ENCODE measurements at regions not wholly inside any gene's neighbourhood (a gene's known extent, or its start where the extent isn't known, plus 50 kb on each side); places are given as distances from the start of the nearest gene placed in this dataset.

DNA sequence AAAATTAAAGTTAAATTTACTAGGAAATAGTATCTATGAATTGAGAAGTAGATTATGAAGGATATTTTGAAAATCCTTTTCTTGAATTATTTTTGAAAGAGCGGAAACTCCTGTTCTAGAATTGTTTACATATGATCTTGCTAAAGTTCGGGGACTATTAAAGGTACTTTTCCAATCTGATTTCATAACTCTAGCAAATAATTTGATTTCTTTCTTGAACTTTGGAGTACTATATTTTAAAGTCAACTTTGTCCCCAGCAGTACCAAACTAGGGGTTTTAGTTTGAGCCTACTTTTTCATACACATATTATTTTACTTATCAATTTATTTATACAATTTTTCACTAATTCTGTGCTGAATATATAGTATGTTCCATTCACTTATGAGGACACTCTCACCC, 364.7 kb downstream of the FSIP2 start:
- Histone ChIP-seq H3K27me3 (ENCODE audit: control insufficient read depth, insufficient read depth, low read length) (no peaks in the 10 kb centered on the region), H3K27ac (ENCODE audit: low read depth, low read length) (no peak overlapping the region), H3K4me3 (ENCODE audit: low read length) (no peak overlapping the region), H3K9ac (ENCODE audit: low read length) (no peak overlapping the region), H3K36me3 (ENCODE audit: control insufficient read depth, insufficient read depth, low read length) (no peaks in the 10 kb centered on the region), H3K4me1 (ENCODE audit: control insufficient read depth, insufficient read depth, low read length) (no peaks in the 10 kb centered on the region)

DNA sequence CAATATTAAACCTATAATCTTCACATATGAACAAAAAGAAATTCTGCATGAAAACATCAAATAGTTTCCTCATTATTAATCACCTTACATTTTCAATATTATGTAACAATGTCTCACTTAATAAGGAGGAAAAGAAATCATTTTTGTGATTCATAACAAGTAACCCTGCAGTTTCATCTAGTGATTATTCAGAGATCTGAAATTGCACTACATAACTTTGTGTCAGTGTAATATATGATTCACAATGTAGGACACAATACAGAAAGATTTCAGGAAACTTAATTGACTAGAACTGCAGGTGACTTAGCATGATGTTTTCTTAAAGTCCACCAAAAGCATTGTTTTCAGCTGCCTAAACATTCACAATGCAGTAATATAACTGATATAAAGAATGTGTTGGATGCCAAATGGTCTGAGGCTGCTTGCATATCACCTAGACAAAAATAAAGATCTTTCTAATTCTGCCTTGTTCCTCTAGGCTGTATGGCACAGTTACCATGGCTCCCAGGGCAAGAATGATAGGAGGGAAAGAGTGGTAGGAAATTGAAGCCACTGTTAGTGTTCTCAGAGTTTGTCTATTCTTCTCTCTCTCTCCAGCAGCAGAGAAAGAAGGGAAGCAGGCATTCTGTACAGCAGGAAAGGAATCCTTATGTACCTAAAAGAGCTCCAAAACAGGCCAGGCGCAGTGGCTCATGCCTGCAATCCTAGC, 366.6 kb downstream of the FSIP2 start:
- H3K4me3 ChIP-seq (ENCODE audit: low read length), result no peak overlapping the region
- H3K4me1 ChIP-seq (ENCODE audit: control insufficient read depth, insufficient read depth, low read length), result no peaks in the 10 kb centered on the region
- H3K27me3 ChIP-seq (ENCODE audit: control insufficient read depth, insufficient read depth, low read length), result no peaks in the 10 kb centered on the region
- no peaks in the 10 kb centered on the region for H3K36me3 ChIP-seq (ENCODE audit: control insufficient read depth, insufficient read depth, low read length)
- no peak overlapping the region for H3K27ac ChIP-seq (ENCODE audit: low read depth, low read length)
- H3K9ac ChIP-seq (ENCODE audit: low read length), result no peak overlapping the region

DNA sequence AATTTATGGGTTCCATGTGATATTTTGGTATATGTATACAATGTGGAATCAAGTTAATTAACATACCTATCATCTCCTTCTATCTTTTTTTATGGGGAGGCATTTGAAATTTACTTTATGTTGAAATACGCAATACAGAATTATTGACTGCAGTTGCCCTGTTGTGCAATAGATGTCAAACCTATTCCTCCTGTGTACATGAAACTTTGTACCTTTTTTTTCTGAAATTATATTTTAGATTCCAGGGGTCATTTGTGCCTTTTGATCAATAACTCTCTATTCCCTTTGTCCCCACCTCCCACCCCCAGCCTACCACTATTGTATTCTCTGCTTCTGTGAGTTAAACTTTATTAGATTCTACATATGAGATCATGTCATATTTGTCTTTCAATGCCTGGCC, 369.9 kb downstream of the FSIP2 start:
- no peak overlapping the region for H3K9ac ChIP-seq (ENCODE audit: low read length)

DNA sequence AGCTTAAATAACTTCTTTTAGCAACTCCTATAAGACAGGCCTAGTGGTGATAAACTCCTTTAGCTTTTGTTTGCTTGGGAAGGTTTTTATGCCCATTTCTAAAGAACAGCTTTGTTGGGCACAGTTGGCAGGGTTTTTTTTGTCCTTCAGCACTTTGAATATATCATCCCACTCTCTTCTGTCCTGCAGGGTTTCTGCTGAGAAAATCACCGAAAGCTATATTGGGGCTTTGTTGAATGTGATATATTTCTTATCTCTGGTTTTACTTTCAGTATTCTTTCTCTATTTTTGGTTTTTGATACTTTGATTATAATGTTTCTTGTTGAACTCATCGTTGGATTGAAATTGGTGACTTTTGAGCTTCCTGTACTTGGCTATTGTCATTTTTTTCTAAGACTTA, 372.8 kb upstream of the ZC3H15 start:
- H3K9ac ChIP-seq (ENCODE audit: low read length), result no peak overlapping the region
- no peaks in the 10 kb centered on the region for H3K27me3 ChIP-seq (ENCODE audit: control insufficient read depth, insufficient read depth, low read length)
- H3K4me3 ChIP-seq (ENCODE audit: low read length), result no peak overlapping the region
- H3K27ac ChIP-seq (ENCODE audit: low read depth, low read length), result no peak overlapping the region
- no peaks in the 10 kb centered on the region for H3K36me3 ChIP-seq (ENCODE audit: control insufficient read depth, insufficient read depth, low read length)
- H3K4me1 ChIP-seq (ENCODE audit: control insufficient read depth, insufficient read depth, low read length), result no peaks in the 10 kb centered on the region

More for the DNA sequence above, 369.9 kb downstream of the FSIP2 start:
- Histone ChIP-seq H3K27me3 (ENCODE audit: control insufficient read depth, insufficient read depth, low read length) (no peaks in the 10 kb centered on the region), H3K4me1 (ENCODE audit: control insufficient read depth, insufficient read depth, low read length) (no peaks in the 10 kb centered on the region), H3K4me3 (ENCODE audit: low read length) (no peak overlapping the region), H3K36me3 (ENCODE audit: control insufficient read depth, insufficient read depth, low read length) (no peaks in the 10 kb centered on the region), H3K27ac (ENCODE audit: low read depth, low read length) (no peak overlapping the region)

DNA sequence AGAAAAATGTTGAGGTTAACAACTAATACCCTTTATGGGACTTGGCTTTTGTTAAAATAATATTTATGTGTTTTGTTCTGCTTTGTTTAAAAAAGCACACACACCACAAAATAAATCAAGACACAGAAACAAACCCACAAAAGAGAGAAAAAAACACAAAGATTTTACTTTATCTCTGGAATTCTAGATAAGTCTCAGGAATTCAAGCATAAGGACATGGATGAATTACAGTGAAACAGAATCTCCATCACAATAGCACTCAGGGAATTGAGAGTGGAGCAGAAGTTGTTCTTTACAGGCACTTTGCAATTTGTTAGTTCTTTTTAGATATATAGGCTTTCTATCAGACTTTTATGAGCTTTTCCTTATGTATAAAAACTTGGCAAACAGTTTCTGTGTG, 360.9 kb upstream of the ZC3H15 start:
- Histone ChIP-seq H3K27ac (ENCODE audit: low read depth, low read length) (no peak overlapping the region), H3K9ac (ENCODE audit: low read length) (no peak overlapping the region), H3K36me3 (ENCODE audit: control insufficient read depth, insufficient read depth, low read length) (no peaks in the 10 kb centered on the region), H3K4me3 (ENCODE audit: low read length) (no peak overlapping the region), H3K4me1 (ENCODE audit: control insufficient read depth, insufficient read depth, low read length) (no peaks in the 10 kb centered on the region), H3K27me3 (ENCODE audit: control insufficient read depth, insufficient read depth, low read length) (no peaks in the 10 kb centered on the region)

DNA sequence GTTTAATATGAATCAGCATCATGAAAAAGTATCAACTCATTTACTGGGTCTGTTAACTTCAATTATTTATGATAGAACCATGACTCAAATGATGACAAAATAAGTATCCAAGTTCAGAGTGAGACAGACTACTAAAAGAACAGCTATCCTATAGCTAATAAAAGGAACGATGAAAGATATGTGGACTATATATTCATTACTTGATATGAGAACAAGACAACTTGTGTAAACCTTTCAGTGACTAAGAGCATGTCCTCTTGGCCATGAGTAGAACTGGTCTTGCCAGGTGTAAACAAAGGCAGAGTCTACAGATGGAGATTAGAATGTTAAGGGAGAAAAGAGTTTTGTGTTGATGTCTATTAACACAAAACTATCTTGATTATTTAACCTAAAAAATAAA, 360.4 kb upstream of the ZC3H15 start:
- Histone ChIP-seq H3K4me3 (ENCODE audit: low read length) (no peak overlapping the region), H3K27me3 (ENCODE audit: control insufficient read depth, insufficient read depth, low read length) (no peaks in the 10 kb centered on the region), H3K4me1 (ENCODE audit: control insufficient read depth, insufficient read depth, low read length) (no peaks in the 10 kb centered on the region), H3K36me3 (ENCODE audit: control insufficient read depth, insufficient read depth, low read length) (no peaks in the 10 kb centered on the region), H3K27ac (ENCODE audit: low read depth, low read length) (no peak overlapping the region), H3K9ac (ENCODE audit: low read length) (no peak overlapping the region)

DNA sequence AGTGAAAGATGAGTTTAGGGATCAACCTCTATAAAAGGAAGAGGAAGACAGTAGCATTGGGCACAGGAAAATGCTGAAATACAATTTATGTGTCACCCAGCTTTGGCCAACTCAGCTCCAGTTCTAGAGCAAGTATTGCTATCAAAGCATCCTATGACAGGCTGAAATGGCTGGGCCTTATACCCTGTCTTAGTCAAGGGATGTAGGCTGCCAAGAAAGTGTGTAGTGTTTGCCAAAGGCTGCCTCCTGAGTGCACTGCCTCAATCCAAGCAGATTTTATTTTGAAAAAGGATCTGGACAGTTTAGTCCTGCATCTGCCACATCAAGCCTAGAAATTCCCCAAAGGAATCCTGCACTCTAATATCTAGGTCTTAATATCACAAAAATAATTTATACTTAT, 359.9 kb upstream of the ZC3H15 start:
- no peaks in the 10 kb centered on the region for H3K36me3 ChIP-seq (ENCODE audit: control insufficient read depth, insufficient read depth, low read length)
- H3K27ac ChIP-seq (ENCODE audit: low read depth, low read length), result no peak overlapping the region
- H3K9ac ChIP-seq (ENCODE audit: low read length), result no peak overlapping the region
- H3K4me1 ChIP-seq (ENCODE audit: control insufficient read depth, insufficient read depth, low read length), result no peaks in the 10 kb centered on the region
- no peaks in the 10 kb centered on the region for H3K27me3 ChIP-seq (ENCODE audit: control insufficient read depth, insufficient read depth, low read length)
- H3K4me3 ChIP-seq (ENCODE audit: low read length), result no peak overlapping the region

DNA sequence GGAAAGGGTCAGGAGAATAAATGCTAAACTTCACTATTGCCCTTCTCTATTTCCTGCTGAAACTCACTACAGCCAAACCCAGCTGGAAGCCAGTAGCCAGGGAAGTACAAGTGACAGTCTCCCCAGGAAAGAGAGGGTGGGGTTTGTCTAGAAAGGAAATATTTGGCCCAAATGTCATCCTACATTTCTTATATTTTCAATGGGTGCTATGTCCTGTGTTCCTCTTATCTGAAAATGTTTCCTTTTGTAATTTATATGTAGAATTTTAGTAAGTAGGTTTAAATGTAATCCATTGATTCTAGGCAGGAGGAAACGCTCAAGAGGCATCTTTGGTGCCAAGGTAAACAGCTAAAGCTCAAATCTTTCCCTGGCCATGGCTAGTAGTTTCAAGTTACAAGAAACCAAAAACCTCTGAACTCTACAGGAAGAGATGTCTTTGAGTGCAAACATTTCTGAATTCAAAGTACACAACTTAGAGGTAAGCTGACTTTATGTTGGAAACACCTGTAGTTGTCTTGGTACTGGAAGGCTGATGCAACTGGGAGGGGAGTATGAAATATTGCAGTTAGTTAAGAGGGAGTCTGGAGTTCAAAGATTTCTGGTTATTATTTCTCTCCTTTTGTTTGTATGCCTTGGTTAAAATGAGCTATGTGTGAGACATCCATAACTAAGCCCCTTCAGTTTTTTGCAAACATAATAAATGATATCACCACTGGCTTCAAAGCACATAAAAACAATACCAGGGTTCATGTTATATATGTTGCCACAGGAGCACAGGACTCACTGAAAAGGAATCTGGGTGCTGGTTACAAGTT, 356.1 kb upstream of the ZC3H15 start:
- no peaks in the 10 kb centered on the region for H3K4me1 ChIP-seq (ENCODE audit: control insufficient read depth, insufficient read depth, low read length)
- no peak overlapping the region for H3K27ac ChIP-seq (ENCODE audit: low read depth, low read length)
- H3K9ac ChIP-seq (ENCODE audit: low read length), result no peak overlapping the region
- H3K4me3 ChIP-seq (ENCODE audit: low read length), result no peak overlapping the region
- H3K36me3 ChIP-seq (ENCODE audit: control insufficient read depth, insufficient read depth, low read length), result no peaks in the 10 kb centered on the region
- no peaks in the 10 kb centered on the region for H3K27me3 ChIP-seq (ENCODE audit: control insufficient read depth, insufficient read depth, low read length)

DNA sequence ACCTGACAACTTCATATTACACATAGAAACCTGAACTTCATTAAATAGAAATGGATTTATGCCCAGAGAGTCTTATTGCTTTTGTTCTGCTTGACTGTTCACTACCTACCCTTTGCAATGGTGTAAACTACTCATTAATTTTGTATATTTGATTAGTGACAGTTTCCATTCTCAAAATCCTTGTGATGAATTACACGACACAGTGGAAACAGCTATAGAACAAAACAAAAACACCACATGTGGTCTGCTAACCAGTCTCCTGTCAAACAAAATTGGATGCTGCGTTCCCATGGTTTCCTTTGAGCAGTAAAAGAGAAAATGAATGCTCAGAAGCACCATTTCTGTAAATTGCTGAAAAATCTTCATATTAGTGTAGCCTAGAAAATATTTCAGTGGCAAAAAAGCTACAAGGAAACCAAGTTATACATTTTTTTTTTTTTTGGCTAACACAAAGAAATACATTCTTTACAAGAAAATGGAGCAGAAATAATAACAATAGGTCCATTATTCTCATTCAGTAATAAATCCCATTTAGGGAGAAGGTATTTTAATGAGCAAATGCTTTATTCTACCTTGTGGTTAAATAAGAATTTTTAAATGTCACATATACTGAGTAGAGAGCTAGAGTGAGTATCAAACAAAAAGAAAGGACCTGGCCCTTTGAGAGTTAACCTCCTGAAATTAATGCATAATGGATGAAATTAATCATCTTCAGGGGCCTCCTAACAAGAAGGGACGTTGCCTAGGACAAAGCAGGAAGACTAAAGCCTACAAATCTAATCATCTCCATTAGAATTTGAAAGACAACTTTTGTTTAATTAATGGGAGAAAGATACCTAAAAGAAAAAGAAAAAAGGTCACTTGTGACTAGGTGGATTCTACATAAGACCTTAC, 355.1 kb upstream of the ZC3H15 start:
- no peaks in the 10 kb centered on the region for H3K36me3 ChIP-seq (ENCODE audit: control insufficient read depth, insufficient read depth, low read length)

DNA sequence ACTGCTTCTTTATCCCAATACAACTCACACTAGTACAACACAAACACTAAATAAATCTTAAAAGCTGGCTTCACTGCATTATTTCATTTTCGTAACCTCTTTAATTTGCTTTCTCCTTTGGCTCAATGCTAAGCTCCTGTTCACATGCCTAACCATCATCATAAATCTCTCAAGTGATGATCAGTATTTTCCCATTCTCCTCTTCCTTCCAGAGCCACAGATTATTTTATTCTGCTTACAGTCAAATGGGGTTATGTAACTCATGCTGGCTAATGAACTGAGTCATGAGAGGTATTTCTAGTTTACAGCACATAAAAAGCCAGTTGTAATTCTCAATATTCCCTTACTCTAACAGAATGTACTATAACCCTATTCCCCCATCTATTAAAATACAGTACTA, 350.4 kb upstream of the ZC3H15 start:
- Histone ChIP-seq H3K27me3 (ENCODE audit: control insufficient read depth, insufficient read depth, low read length) (no peaks in the 10 kb centered on the region), H3K4me3 (ENCODE audit: low read length) (no peak overlapping the region), H3K27ac (ENCODE audit: low read depth, low read length) (no peak overlapping the region), H3K4me1 (ENCODE audit: control insufficient read depth, insufficient read depth, low read length) (peaks cover 3% of the 10 kb centered on the region), H3K9ac (ENCODE audit: low read length) (no peak overlapping the region), H3K36me3 (ENCODE audit: control insufficient read depth, insufficient read depth, low read length) (no peaks in the 10 kb centered on the region)

More for the DNA sequence above, 355.1 kb upstream of the ZC3H15 start:
- H3K27ac ChIP-seq (ENCODE audit: low read depth, low read length), result no peak overlapping the region
- H3K4me1 ChIP-seq (ENCODE audit: control insufficient read depth, insufficient read depth, low read length), result peaks cover 3% of the 10 kb centered on the region
- H3K27me3 ChIP-seq (ENCODE audit: control insufficient read depth, insufficient read depth, low read length), result no peaks in the 10 kb centered on the region
- no peak overlapping the region for H3K9ac ChIP-seq (ENCODE audit: low read length)
- no peak overlapping the region for H3K4me3 ChIP-seq (ENCODE audit: low read length)

DNA sequence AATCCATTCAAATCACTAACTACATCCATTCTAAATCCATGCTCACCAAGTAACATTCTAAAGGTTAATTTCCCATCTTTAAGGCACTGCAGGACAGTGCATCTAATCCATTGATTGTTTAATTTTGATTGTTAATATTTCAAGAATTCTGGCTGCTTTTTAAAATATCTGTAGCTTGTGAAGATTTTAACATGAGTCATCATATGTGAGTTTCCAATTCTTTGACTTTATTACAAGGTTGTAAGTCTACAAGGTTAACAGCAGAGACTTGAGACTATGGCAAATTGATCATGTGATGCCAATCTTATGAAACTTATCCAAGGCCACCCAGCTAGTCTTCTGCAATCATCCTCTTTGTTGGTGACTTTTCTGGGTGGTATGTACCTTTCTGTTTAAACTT, 349.2 kb upstream of the ZC3H15 start:
- Histone ChIP-seq H3K4me3 (ENCODE audit: low read length) (no peak overlapping the region), H3K4me1 (ENCODE audit: control insufficient read depth, insufficient read depth, low read length) (peaks cover 3% of the 10 kb centered on the region), H3K9ac (ENCODE audit: low read length) (no peak overlapping the region), H3K36me3 (ENCODE audit: control insufficient read depth, insufficient read depth, low read length) (no peaks in the 10 kb centered on the region), H3K27ac (ENCODE audit: low read depth, low read length) (no peak overlapping the region), H3K27me3 (ENCODE audit: control insufficient read depth, insufficient read depth, low read length) (no peaks in the 10 kb centered on the region)

DNA sequence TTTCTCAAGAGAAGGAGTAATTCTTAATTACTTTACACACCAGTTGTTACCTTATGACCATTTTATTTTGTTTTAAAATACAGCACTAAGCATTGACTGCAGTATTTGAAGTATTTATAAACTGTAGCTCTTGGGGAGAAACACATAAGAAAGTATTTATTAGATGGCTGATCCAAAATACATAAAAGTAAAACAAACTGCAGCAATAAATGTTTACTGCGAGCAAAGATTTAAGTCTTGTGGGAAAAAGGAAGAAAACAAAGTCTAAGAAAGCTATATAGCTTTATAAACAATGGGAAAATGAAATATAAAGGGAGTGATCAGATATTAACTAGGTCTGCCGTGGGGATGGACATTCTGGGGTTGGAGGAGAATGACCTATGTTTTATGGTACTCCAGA, 347.2 kb upstream of the ZC3H15 start:
- Histone ChIP-seq H3K27ac (ENCODE audit: low read depth, low read length) (no peak overlapping the region), H3K4me3 (ENCODE audit: low read length) (no peak overlapping the region), H3K27me3 (ENCODE audit: control insufficient read depth, insufficient read depth, low read length) (no peaks in the 10 kb centered on the region), H3K4me1 (ENCODE audit: control insufficient read depth, insufficient read depth, low read length) (peaks cover 3% of the 10 kb centered on the region), H3K36me3 (ENCODE audit: control insufficient read depth, insufficient read depth, low read length) (no peaks in the 10 kb centered on the region), H3K9ac (ENCODE audit: low read length) (no peak overlapping the region)

All from rectal smooth muscle tissue (tissue), 1 donor.